ENCODE measurements at regions not wholly inside any gene's neighbourhood (a gene's known extent, or its start where the extent isn't known, plus 50 kb on each side); places are given as distances from the start of the nearest gene placed in this dataset.

GRCh38 chr4:4627906-4628305, 86.1 kb upstream of the STX18 start:
- 94 to 100% methylated on average over 2 of the region's 2 CpGs for WGBS, 2 experiments (ENCODE audit: low coverage in 1 of 2, low lambda C conversion rate in 2 of 2, missing lambda C conversion rate in 2 of 2)
- no peak overlapping the region for H3K27ac ChIP-seq

GRCh38 chr4:4627111-4627510, 85.3 kb upstream of the STX18 start:
- H3K79me2 ChIP-seq (ENCODE audit: insufficient read depth) = no peaks in the 10 kb centered on the region
- WGBS, 2 experiments (ENCODE audit: low coverage in 1 of 2, low lambda C conversion rate in 2 of 2, missing lambda C conversion rate in 2 of 2) = 78 to 90% methylated on average over 4 of the region's 4 CpGs
- H3K9me3 ChIP-seq (ENCODE audit: low read depth) = no peaks in the 10 kb centered on the region
- no peak for DNase-seq
- peaks cover 20% of the 10 kb centered on the region for H3K4me1 ChIP-seq (ENCODE audit: insufficient read depth)
- no peak overlapping the region for H3K27ac ChIP-seq
- H3K4me2 ChIP-seq (ENCODE audit: unreplicated experiment) = no peak overlapping the region
- no peak overlapping the region for H3K9ac ChIP-seq
- H3K9me2 ChIP-seq (ENCODE audit: insufficient read depth) = no peaks in the 10 kb centered on the region
- no peak overlapping the region for H2AFZ ChIP-seq
- H4K20me1 ChIP-seq (ENCODE audit: insufficient read depth) = no peaks in the 10 kb centered on the region
- TF ChIP-seq EZH2phosphoT487 (IDR thresholded peaks at IDR 0.05; ENCODE audit: insufficient read depth, low read depth) (no peak), EZH2 (IDR thresholded peaks at IDR 0.05; ENCODE audit: insufficient read depth, poor library complexity, severe bottlenecking) (no peak)
- peaks cover 6% of the 10 kb centered on the region for H3F3A ChIP-seq (ENCODE audit: insufficient read depth)
- in situ Hi-C loops (cut with MboI) = no loop called here
- no peaks in the 10 kb centered on the region for H3K36me3 ChIP-seq (ENCODE audit: low read depth)
- H3K27me3 ChIP-seq (replicated peaks; ENCODE audit: insufficient read depth) = no peaks in the 10 kb centered on the region
- no peak overlapping the region for H3K4me3 ChIP-seq

More at GRCh38 chr4:4627906-4628305, 86.1 kb upstream of the STX18 start:
- Histone ChIP-seq H3K79me2 (ENCODE audit: insufficient read depth) (no peaks in the 10 kb centered on the region), H3K4me2 (ENCODE audit: unreplicated experiment) (no peak overlapping the region), H3K36me3 (ENCODE audit: low read depth) (no peaks in the 10 kb centered on the region), H3K9me2 (ENCODE audit: insufficient read depth) (no peaks in the 10 kb centered on the region), H3K9me3 (ENCODE audit: low read depth) (no peaks in the 10 kb centered on the region), H3F3A (ENCODE audit: insufficient read depth) (peaks cover 7% of the 10 kb centered on the region), H3K4me1 (ENCODE audit: insufficient read depth) (peaks cover 20% of the 10 kb centered on the region), H4K20me1 (ENCODE audit: insufficient read depth) (no peaks in the 10 kb centered on the region), H3K9ac (no peak overlapping the region), H2AFZ (no peak overlapping the region), H3K27me3 (replicated peaks; ENCODE audit: insufficient read depth) (no peaks in the 10 kb centered on the region), H3K4me3 (no peak overlapping the region)
- in situ Hi-C loops (cut with MboI) = no loop called here
- DNase-seq = no peak
- TF ChIP-seq EZH2 (IDR thresholded peaks at IDR 0.05; ENCODE audit: insufficient read depth, poor library complexity, severe bottlenecking) (no peak), EZH2phosphoT487 (IDR thresholded peaks at IDR 0.05; ENCODE audit: insufficient read depth, low read depth) (no peak)

- Histone ChIP-seq H4K20me1 (ENCODE audit: insufficient read depth) (no peaks in the 10 kb centered on the region), H3K4me3 (no peak overlapping the region), H3K9me2 (ENCODE audit: insufficient read depth) (no peaks in the 10 kb centered on the region), H3K9me3 (ENCODE audit: low read depth) (no peaks in the 10 kb centered on the region), H3K79me2 (ENCODE audit: insufficient read depth) (no peaks in the 10 kb centered on the region), H3K36me3 (ENCODE audit: low read depth) (no peaks in the 10 kb centered on the region), H3F3A (ENCODE audit: insufficient read depth) (peaks cover 4% of the 10 kb centered on the region), H3K9ac (peak overlapping the region; percentile 50; the same call in 1 of the 2 replicates), H2AFZ (no peak overlapping the region), H3K4me1 (ENCODE audit: insufficient read depth) (peaks cover 20% of the 10 kb centered on the region), H3K27me3 (replicated peaks; ENCODE audit: insufficient read depth) (no peaks in the 10 kb centered on the region), H3K27ac (peak overlapping the region; percentile 81), H3K4me2 (ENCODE audit: unreplicated experiment) (peak overlapping the region; percentile 11)
- WGBS, 2 experiments (ENCODE audit: low coverage in 1 of 2, low lambda C conversion rate in 2 of 2, missing lambda C conversion rate in 2 of 2) = 0 to 1% methylated on average over 5 of the region's 5 CpGs
- in situ Hi-C loops (cut with MboI) = no loop called here
- TF ChIP-seq EZH2phosphoT487 (IDR thresholded peaks at IDR 0.05; ENCODE audit: insufficient read depth, low read depth) (peak; percentile 98), EZH2 (IDR thresholded peaks at IDR 0.05; ENCODE audit: insufficient read depth, poor library complexity, severe bottlenecking) (no peak)
- DNase-seq = peak; percentile 95
These were observed 83.6 kb upstream of the STX18 start for GRCh38 chr4:4625488-4625887.

- WGBS, 2 experiments (ENCODE audit: low coverage in 1 of 2, low lambda C conversion rate in 2 of 2, missing lambda C conversion rate in 2 of 2) = 81% methylated on average over 7 of the region's 7 CpGs
- H3K4me3 ChIP-seq = no peak overlapping the region
- no peak overlapping the region for H2AFZ ChIP-seq
- no peak for DNase-seq
- H3K9ac ChIP-seq = no peak overlapping the region
- no peak for TF ChIP-seq EZH2 (IDR thresholded peaks at IDR 0.05; ENCODE audit: insufficient read depth, poor library complexity, severe bottlenecking)
- no peak for TF ChIP-seq EZH2phosphoT487 (IDR thresholded peaks at IDR 0.05; ENCODE audit: insufficient read depth, low read depth)
- no peak overlapping the region for H3K4me2 ChIP-seq (ENCODE audit: unreplicated experiment)
- no peaks in the 10 kb centered on the region for H3K9me2 ChIP-seq (ENCODE audit: insufficient read depth)
- H3F3A ChIP-seq (ENCODE audit: insufficient read depth) = peaks cover 4% of the 10 kb centered on the region
- peaks cover 20% of the 10 kb centered on the region for H3K4me1 ChIP-seq (ENCODE audit: insufficient read depth)
- H3K27ac ChIP-seq = no peak overlapping the region
- in situ Hi-C loops (cut with MboI) = no loop called here
- no peaks in the 10 kb centered on the region for H4K20me1 ChIP-seq (ENCODE audit: insufficient read depth)
- H3K36me3 ChIP-seq (ENCODE audit: low read depth) = no peaks in the 10 kb centered on the region
- H3K27me3 ChIP-seq (replicated peaks; ENCODE audit: insufficient read depth) = no peaks in the 10 kb centered on the region
- no peaks in the 10 kb centered on the region for H3K79me2 ChIP-seq (ENCODE audit: insufficient read depth)
- no peaks in the 10 kb centered on the region for H3K9me3 ChIP-seq (ENCODE audit: low read depth)
These were observed 82.5 kb upstream of the STX18 start for GRCh38 chr4:4624276-4624897.

Data from GM23248 (cell line).